NT2/D1 (cell line): ENCODE measurements at regions not wholly inside any gene's neighbourhood (a gene's known extent, or its start where the extent isn't known, plus 50 kb on each side); places are given as distances from the start of the nearest gene placed in this dataset.

Experiments used
- SUZ12 ChIP-seq: IDR thresholded peaks from 2 replicates; pipeline ENCODE4 v1.6.1; 2011; ENCODE audit not compliant: insufficient read length, insufficient read depth; ENCODE audit errors: extremely low read depth
- YY1 ChIP-seq: IDR thresholded peaks from 2 replicates; pipeline ENCODE4 v1.6.1; 2011; ENCODE audit not compliant: insufficient read length, insufficient read depth

DNA sequence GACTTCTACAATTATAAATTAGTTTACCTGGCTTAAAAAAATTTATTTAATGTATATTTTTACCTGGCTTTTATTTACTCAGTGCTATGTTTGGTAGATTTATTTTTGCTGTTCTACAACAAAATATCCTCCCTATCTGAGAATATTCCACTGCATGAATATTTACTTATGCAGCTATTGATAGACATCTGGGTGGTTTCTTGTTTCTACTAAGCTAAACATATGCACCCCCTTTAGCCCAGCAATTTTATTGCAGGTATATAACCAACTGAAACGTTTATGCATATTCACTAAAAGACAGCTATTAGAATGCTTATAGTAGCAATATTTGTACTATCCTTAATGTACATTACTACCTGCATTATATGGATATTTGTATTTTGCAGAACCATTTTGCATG, 187.7 kb upstream of the CPHXL start:
- no peak for TF ChIP-seq YY1
- no peak for TF ChIP-seq SUZ12
